Stimulated activated CD8-positive, alpha-beta memory T cell treated with anti-CD3 and anti-CD28 coated beads, Interleukin-12 subunit alpha, Interleukin-12 subunit beta, amount 100 ng/mL, for 1 hour (primary cell): ENCODE measurements at regions not wholly inside any gene's neighbourhood (a gene's known extent, or its start where the extent isn't known, plus 50 kb on each side); places are given as distances from the start of the nearest gene placed in this dataset.
"Not testable (repeated sequence)": the region's sequence is repeated elsewhere in the genome, so short reads cannot be mapped to it uniquely, and the experiment has no call there.

Source experiments
- DNase-seq: peaks from one replicate; pipeline ENCODE4 v3.0.0-alpha.2; 2020; ENCODE audit warnings: low read depth

GRCh38 chr2:125615438-125615837, 1040.5 kb upstream of the GYPC start:
- no peak for DNase-seq

DNA sequence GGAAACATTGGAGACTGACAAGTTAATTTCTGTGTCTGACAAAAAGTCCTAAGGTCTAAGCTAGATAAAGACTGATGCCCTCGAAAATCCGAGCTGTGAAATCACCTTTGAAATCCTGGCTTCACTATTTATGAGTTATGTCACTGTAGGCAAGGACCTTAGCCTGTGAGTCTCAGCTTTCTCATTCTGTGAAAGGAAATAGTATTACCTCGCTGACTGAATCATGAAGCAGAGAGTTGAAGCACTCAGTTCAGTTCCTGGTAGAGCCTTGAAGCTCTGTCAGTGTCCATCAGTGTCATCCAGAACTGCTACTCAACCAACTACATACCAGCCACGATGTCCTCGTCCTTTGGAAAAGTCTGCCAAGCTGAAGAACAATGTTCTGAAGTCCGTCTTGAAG, 1025.6 kb upstream of the GYPC start:
- DNase-seq, result no peak

GRCh38 chr2:125634662-125635061, 1021.3 kb upstream of the GYPC start:
- no peak for DNase-seq

GRCh38 chr2:125638345-125638744, 1017.6 kb upstream of the GYPC start:
- no peak for DNase-seq

DNA sequence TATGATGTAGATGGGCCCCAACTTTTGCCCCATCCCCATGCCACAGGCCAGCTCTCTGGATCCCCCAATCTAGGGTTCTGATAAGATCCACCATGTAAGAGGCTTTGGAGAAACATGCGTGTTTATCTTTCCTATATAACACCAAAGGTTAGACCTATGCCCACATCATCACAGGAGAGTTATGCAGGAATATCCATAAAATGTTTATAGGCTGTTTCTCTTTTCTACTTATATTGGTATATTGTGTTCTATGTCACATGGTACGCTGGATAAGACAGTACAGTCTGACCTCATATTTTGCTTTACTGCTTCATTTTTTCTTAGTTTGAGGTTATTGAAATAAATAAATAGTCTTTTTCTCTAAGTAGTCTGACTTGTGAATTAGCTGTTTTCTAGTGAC, 1013.9 kb upstream of the GYPC start:
- DNase-seq, result no peak

GRCh38 chr2:125643128-125643527, 1012.8 kb upstream of the GYPC start:
- no peak for DNase-seq

DNA sequence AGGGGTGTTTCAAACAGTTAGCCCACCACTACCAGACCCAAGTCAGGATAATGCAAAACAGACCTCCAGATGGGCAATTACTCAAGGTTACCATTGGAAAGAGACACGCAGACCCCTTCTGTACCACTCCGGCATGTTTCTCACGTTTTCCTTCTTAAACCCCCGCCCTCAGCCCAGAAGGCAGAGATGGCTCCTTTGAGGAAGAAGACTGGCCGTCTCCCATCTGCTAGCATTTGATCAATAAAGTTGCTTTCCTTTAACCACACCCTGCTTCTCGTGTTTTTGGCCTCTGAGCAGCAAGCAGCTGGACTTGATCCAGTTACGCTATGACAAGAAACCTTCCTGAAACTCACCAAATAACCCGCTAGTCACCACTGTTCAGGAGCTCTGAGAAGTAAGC, 1012.4 kb upstream of the GYPC start:
- no peak for DNase-seq

GRCh38 chr2:125644257-125644656, 1011.7 kb upstream of the GYPC start:
- DNase-seq, result no peak

DNA sequence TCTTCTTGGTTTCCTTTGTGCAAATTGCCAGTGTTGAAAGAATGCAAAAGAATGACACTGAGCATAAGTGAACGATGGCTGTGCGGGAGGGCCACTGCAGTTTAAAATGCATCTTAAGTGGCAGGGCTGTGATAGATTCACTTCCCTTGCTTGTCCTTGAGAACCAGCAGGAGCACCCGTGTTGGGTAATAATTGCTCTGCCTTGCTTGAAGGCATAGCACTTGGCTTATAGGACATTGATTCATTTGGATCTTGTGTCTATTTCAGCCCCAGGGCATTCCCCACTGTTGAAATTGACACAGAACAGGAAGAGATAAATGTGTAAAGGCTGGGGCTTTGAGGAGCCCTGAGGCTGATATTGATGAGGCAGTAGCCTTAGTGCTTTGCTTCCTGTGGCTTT, 1003.7 kb upstream of the GYPC start:
- no peak for DNase-seq

- no peak for DNase-seq
Measured at GRCh38 chr2:125654226-125654625, 1001.7 kb upstream of the GYPC start.

- DNase-seq, result no peak
Measured at GRCh38 chr2:125656190-125656589, 999.8 kb upstream of the GYPC start.

- no peak for DNase-seq
Measured at GRCh38 chr2:125658583-125658982, 997.4 kb upstream of the GYPC start.

DNA sequence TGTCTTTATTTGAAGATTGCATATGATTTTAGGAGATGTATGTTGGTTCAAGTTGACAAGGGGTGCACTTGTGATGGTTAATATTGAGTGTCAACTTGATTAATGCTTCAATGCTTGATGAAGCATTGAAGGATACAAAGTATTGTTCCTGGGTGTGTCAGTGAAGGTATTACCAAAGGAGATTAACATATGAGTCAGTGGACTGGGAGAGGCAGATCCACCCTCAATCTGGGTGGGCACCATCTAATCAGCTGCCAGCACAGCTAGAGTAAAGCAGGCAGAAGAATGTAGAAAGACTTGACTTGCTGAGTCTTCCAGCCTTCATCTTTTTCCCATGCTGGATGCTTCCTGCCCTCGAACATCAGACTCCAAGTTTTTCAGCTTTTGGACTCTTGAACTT, 995.6 kb upstream of the GYPC start:
- DNase-seq, result not testable (repeated sequence)

- DNase-seq, result no peak
Measured at GRCh38 chr2:125667630-125668029, 988.3 kb upstream of the GYPC start.

DNA sequence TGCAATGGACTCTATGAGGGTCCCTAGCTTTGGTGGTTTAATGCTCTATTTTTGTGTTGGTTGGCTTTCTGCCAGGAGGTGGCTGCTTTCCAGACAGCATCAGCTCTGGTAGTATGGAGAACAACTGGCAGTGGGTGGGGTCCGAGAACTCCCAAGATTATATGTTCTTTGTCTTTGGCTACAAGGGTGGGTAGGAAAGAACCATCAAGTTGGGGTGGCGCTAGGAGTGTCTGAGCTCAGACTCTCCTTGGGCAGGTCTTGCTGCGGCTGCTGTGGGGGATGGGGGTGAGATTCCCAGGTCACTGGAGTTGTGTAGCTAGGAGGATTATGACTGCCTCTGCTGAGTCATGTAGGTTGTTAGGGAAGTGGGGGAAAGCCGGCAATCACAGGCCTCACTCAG, 976.1 kb upstream of the GYPC start:
- DNase-seq, result no peak

DNA sequence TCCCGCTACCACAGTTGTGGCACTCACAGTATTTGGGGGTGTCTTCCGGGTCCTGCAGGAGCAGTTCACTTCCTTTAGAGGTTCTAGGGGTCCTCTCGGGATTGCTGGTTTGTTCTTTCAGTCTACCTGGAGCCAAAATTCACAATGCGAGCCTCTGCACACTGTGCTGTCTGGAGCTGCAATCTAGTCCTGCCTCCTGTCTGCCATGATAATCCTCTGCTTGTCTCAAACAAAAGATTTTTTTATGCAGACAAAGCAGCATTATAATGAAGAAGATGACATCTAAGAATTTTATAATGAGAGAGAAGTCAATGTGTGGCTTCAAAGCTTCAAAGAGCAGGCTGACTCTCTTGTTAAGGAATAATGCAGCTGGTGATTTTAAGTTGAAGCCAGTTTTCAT, 975.1 kb upstream of the GYPC start:
- DNase-seq, result no peak

DNA sequence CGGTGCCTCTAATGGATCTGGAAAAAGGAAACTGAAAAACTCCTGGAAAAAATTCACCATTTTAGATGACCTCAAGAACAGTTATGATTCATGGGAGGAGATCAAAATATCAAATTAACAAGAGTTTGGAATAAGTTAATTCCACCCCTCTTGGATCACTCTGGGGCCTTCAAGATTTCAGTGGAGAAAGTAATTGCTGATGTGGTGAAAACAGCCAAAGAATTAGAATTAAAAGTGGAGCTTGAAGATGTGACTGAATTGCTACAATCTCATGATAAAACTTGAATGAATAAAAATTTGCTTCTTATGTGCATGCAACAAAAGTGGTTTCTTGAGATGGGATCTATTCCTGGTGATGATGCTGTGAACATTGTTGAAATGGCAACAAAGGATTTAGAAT, 974.4 kb upstream of the GYPC start:
- no peak for DNase-seq

- no peak for DNase-seq
Measured at GRCh38 chr2:125681976-125682805, 973.8 kb upstream of the GYPC start.

DNA sequence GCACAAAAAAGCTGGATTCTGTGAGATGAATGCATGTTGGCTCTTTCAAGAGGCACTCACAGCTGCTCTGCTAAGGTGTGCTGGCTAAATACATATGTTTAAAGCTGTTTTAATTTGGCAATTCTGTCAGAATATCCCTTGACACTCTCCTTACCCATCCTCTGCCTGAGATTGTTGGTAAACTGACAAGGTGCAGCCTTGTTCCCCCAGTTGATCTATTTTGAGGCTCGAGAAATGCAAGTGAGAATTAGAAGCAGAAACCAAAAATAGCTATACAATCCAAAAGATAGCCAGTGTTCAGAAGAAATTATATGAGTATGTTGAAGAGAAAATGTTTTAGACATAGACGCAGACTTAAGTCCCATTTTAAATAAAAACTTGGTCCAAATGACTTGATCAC, 971.7 kb upstream of the GYPC start:
- no peak for DNase-seq

DNA sequence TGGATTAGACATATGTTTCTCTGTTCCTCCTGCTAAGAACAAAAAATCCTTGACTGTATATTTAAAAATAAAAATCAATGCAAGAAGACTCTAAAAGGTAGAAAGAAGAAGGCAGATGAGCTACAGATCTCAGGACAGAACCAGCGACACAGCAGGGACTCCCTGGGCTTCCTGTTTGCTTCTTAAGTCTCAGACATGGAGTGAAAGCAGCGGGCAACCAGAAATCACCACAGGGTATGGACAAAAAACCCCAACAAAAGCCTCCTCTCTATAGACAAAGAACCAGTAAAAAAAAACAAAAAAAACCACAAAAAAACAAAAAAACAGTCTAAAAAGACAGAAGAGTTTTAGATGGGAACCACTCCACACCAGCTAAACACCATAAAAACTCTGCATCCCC, 971.0 kb upstream of the GYPC start:
- no peak for DNase-seq

GRCh38 chr2:125696560-125696959, 959.4 kb upstream of the GYPC start:
- DNase-seq, result no peak

- no peak for DNase-seq
Measured at GRCh38 chr2:125698280-125698679, 957.7 kb upstream of the GYPC start.

- no peak for DNase-seq
Measured at GRCh38 chr2:125701070-125701469, 954.9 kb upstream of the GYPC start.

GRCh38 chr2:125707611-125708010, 948.3 kb upstream of the GYPC start:
- DNase-seq, result no peak
